ENCODE measurements at regions not wholly inside any gene's neighbourhood (a gene's known extent, or its start where the extent isn't known, plus 50 kb on each side); places are given as distances from the start of the nearest gene placed in this dataset.

DNA sequence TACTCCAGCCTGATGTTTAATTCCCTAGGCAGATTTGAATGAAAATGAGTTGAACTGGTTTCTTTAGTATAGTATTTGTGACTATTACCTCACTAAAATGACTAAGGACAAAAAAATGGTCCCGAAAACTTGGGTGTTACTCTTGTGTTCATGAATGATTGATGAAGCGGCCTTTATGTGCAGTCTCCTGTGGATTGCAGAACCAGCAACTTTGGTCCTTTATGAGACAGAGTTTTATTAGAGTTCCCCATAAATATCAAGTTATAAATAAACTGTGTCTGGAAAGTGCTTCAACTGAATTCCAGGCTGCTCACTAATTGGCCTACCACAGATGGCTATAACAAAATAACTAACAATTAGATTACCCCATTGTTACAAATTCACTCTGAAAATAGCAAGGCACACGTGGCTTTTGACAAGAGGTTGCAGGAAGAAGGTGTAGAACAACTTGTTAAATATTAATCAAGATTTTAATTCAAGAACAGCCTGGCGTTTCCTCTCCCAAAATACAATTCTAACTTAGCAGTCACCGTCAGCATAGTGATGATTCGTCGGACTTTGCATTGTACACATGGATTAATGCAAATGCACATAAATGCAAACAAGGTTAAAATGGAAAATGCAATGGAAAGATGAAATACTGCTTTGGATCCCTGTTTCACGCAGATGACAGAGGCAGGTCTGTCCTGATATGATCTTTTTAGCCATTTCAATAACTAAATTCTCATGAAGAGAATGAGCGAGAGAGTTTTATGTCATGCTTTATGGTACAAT lies 567.3 kb upstream of the ZNF717 start:
- no peak for DNase-seq

DNA sequence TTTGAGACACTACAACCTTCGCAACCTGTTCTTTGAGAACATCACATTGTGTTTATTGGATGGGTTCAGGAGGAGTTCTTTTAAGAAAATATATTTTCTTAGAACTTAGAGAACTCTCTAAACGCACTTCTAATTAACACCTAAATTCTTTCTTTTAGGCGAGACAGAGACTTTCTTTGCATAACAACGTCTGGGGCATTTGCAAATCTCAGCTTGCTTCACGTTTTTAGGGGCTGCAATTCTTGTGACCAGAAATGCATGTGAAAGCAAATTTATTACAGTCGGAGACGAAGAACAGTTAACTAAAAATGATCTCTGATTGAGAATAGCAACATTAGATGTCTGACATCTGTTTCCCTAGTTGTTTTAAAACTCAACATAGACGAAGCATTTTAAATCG lies 568.3 kb upstream of the ZNF717 start:
- DNase-seq: no peak

DNA sequence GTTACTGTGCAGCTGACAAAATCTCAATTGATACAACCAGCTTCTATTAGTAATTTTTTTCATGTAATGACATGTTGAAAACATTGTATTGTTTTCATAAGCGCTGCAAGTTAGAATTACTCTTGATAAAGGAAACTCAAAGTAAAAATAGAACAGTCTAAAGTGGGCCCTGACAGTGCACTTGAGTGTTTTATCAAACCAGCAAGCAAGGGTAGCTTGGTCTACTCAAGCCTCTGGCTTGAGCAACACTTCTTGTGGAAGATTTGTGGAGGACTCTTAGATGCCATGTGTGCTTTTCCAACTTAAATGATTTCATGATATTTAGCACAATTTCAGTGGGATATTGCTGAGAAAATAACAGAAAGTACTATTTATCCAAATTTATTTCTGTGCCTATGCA lies 575.7 kb upstream of the ZNF717 start:
- DNase-seq: no peak

DNA sequence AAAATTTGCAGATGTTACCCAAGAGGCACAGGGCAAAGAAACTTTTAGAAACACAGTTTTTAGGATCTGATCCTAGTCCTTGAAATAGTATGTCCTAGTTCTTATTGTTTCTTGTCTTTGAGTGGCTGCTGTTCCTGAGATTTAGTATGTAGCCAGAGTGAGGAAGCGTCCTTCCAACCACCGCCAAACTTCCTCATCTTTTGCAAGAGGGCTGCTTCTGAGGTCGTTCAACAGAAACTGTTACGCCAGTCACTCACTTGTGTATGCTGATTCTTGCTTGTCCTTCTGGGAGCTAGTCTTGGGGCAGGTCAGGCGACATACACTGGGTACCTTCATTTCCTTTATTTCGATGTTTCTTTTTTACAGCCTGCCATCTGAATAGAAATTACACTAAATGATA lies 577.3 kb upstream of the ZNF717 start:
- no peak for DNase-seq

GRCh38 chr3:76365275-76365674 lies 579.9 kb upstream of the ZNF717 start:
- DNase-seq: no peak

- no peak for DNase-seq
Observed at GRCh38 chr3:76367281-76367680, 581.9 kb upstream of the ZNF717 start.

DNA sequence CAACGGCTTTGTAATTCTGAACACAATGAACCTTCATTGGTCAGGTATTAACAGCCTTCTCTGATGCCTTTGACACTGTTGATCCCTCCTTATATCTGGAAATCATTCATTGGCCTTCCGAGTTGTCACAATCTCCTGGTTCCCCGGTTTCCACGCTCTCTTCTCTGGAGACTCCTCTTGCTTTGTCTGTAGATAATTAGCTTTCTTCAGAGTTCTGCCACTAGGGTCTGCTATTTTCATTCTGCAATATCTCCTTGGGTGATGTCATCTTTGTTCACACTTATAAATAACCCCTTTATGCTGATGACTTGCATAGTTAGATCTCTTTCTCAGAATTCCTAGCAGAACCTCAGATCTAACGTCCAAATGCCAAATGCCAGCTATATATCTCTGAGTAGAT lies 583.8 kb upstream of the ZNF717 start:
- no peak for DNase-seq

GRCh38 chr3:76370749-76371520 lies 585.6 kb upstream of the ZNF717 start:
- DNase-seq: no peak

GRCh38 chr3:76372497-76372896 lies 587.1 kb upstream of the ZNF717 start:
- no peak for DNase-seq

DNA sequence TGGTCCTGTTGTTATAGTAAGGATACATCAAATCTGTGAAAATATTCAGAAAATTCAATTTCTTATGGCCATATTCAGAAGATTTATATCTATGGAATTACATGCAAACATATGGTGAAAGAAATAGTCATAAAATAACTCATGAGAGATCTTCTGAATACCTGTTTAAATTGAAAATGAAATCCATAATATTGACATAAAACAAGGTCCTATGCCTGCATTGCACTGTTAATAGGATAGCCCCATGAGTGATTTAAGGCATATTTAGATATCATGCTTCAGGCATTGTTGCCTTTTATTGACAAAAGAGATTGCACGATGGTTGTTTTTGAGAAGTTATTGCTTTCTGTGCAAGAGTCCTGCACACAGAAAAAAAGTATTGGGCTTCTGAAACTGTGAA lies 591.7 kb upstream of the ZNF717 start:
- no peak for DNase-seq

DNA sequence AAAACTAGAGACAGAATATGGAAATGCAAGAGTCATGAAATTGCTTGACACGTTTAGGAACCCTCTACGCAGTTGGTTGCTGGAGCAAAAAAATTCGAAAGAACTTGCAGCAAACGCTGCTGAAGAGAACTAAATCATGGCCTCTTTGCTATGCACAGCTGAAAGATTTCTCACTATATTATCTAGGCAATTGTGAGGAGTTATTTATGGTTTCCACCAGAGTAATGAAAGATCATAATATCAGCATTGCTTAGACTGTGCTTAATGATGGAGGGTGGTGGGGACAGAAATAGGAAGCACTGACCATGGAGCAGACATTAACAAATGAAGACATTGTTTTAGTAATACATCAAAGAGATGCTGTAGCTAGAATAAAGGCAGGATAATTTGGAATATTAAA lies 593.4 kb upstream of the ZNF717 start:
- no peak for DNase-seq

- no peak for DNase-seq
Observed at GRCh38 chr3:76383781-76384180, 598.4 kb upstream of the ZNF717 start.

DNA sequence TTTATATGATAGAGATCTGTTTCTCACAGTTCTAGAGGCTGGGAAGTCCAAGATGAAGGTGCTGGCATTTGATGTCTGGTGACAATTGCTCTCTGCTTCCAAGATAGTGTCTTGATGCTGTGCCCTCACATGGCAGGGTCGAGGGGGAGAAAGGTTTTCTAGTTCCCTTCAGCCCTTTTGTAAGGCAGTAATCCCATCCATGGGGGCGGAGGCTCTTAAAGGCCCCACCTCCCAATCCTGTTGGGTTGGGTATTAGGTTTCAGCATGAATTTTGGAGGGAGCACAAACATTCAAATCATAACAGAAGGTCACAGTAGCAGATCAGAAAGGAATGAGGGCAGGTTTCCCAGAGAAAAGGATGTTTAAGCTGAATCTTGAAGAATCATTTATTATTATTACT lies 601.7 kb upstream of the ZNF717 start:
- no peak for DNase-seq

GRCh38 chr3:76400141-76400540 lies 614.8 kb upstream of the ZNF717 start:
- DNase-seq: no peak

GRCh38 chr3:76402926-76403325 lies 617.6 kb upstream of the ZNF717 start:
- DNase-seq: no peak

- DNase-seq: no peak
Observed at GRCh38 chr3:76403556-76403955, 618.2 kb upstream of the ZNF717 start.

DNA sequence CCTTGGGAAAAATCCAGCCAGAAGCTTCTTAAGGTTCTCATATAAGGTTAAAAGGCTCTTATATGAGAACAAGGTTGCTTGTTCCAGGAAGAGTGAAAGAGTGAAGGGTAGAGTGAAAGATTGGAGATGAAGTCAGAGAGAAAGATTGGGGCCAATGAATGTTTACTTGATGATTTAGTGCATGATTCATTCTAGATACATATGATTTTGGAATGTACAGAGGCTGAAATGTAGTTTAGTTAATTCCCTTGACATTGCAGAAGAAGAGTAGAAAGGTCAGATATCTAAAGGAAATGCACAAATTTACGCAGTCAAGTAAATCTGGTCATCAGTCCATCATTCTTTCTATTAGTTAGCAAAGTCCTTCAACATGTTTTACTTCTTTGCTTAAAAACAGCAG lies 619.8 kb upstream of the ZNF717 start:
- DNase-seq: no peak

DNA sequence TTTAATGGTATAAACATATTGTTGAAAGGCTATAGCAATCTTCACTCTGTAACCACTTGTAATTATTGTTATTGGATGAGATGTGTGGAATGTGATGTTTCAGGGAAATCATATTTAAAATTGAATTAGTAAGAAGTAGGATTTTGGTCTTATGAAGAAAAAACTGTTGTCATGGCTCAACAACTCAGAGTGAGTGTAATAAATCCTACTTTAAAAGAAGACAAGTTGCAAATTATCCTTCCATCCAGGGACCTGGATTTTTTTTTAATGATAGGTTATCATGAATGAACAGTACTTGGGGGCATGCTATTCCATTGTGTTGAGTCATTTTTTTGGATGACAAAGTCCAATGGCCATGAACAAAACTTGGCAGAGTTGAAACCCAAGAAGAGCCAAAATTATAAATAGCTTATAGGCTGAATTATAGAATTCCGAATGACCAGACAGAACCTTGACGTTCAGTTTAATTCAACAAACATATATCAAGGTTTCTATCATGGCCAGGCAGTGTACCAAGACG lies 625.5 kb upstream of the ZNF717 start:
- no peak for DNase-seq

DNA sequence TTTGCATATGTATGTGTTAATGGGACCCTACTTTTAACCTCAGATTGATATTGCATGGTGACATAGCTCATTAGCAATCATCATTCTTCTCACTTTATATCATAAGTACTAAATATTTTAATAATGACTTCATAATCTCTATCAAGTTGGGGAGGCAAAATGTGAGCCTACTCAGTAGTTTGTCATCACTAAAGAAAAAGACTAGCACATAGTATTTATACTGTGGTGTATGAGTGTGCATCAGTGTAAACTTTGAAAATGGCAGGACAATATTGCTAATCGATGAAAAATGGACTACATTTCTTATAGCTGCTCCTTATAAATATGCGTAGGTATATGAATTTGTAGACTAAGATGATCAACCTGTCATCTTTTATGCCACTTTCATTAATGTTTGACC lies 624.5 kb upstream of the ROBO2 start:
- no peak for DNase-seq

GRCh38 chr3:76429581-76430177 lies 610.2 kb upstream of the ROBO2 start:
- DNase-seq: no peak

- no peak for DNase-seq
Observed at GRCh38 chr3:76432396-76432795, 607.5 kb upstream of the ROBO2 start.

GRCh38 chr3:76436894-76437293 lies 603.0 kb upstream of the ROBO2 start:
- DNase-seq: no peak

GRCh38 chr3:76438971-76439370 lies 600.9 kb upstream of the ROBO2 start:
- DNase-seq: no peak

DNA sequence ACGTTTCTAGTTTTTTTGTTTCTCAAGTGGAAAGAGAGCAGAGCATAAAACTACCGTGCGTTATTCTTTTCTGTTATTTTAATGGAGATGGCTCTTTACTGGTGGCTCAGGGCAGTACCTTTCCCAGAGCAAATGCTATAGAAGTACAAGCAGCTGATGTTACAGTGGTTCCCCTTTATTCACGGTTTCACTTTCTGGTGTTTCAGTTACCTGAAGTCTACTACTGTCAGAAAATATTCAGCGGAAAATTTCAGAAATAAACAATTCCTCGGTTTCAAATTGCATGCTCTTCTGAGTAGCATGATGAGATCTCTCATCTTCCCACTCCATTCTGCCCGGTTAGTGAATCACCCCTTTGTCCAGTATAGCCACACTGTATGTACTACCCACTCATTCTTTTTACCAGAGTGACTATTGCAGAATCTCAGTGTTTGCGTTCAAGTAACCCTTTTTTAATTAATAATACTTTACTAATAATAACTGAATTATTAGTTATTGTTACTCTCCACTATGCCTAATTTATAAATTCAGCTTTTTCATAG lies 597.5 kb upstream of the ROBO2 start:
- no peak for DNase-seq

All from inflammatory macrophage treated with lipopolysaccharide for 1 hour (primary cell).